H1 (cell line): ENCODE measurements at regions not wholly inside any gene's neighbourhood (a gene's known extent, or its start where the extent isn't known, plus 50 kb on each side); places are given as distances from the start of the nearest gene placed in this dataset.

Source experiments
- CTCF ChIA-PET: fragments of 300-600 bp; sonication (Branson Sonifier 250); formaldehyde crosslinking; loops from one replicate; lab custom pipeline; 2021; ENCODE audit not compliant: partially characterized antibody; lab: Charles Lee
- POLR2A ChIA-PET: fragments of 300-600 bp; sonication (Branson Sonifier 250); formaldehyde crosslinking; loops from one replicate; lab custom pipeline; 2021; ENCODE audit warnings: inconsistent platforms; ENCODE audit not compliant: partially characterized antibody; lab: Charles Lee
- DNase-seq, 2 experiments: peaks; one replicate each; pipeline versions ENCODE4 v3.0.0 to v3.0.0-alpha.2; 2010 to 2022; ENCODE audit warnings: low spot score in 2 of 2, low read depth in 1 of 2, mixed read lengths in 1 of 2
- FAIRE-seq: peaks from 2 replicates; lab custom pipeline; 2011; peaks lifted over from hg19 to GRCh38; lab: Jason Lieb, UNC
- H2AFZ ChIP-seq: 2 replicates; pipeline ENCODE4 v1.8.1; 2012; ENCODE audit warnings: low read length, inconsistent platforms
- H2AK5ac ChIP-seq: 2 replicates; pipeline ENCODE4 v1.6.1; 2013; ENCODE audit warnings: low read depth, low read length
- H2BK120ac ChIP-seq: replicated peaks from 2 replicates; pipeline ENCODE3; 2013; ENCODE audit warnings: low read depth, low read length, inconsistent platforms
- H2BK12ac ChIP-seq: 2 replicates; pipeline ENCODE4 v1.6.1; 2013; ENCODE audit warnings: low read depth, low read length
- H2BK15ac ChIP-seq: 2 replicates; pipeline ENCODE4 v1.6.1; 2013; ENCODE audit warnings: low read length
- H2BK20ac ChIP-seq: 2 replicates; pipeline ENCODE4 v1.6.1; 2013; ENCODE audit warnings: low read length
- H2BK5ac ChIP-seq: 2 replicates; pipeline ENCODE4 v1.6.1; 2013; ENCODE audit warnings: low read depth, low read length
- H3K14ac ChIP-seq: 2 replicates; pipeline ENCODE4 v1.6.1; 2013; ENCODE audit warnings: inconsistent platforms; ENCODE audit not compliant: insufficient read length
- H3K18ac ChIP-seq: 2 replicates; pipeline ENCODE4 v1.6.1; 2013; ENCODE audit warnings: low read length; ENCODE audit errors: extremely low read depth
- H3K23ac ChIP-seq: 2 replicates; pipeline ENCODE4 v1.6.1; 2013; ENCODE audit warnings: inconsistent platforms; ENCODE audit not compliant: insufficient read length
- H3K23me2 ChIP-seq: 2 replicates; pipeline ENCODE4 v1.6.1; 2013; ENCODE audit warnings: low read depth, low read length
- H3K27ac ChIP-seq: 2 replicates; pipeline ENCODE4 v1.6.1; 2011; ENCODE audit warnings: low read depth, low read length, inconsistent platforms
- H3K27me3 ChIP-seq, 4 experiments: replicated peaks in 1 of 4; 1 replicate in 1 of 4; 2 replicates in 3 of 4; pipeline versions ENCODE4 v1.6.1 to v1.8.1; 2011 to 2013; ENCODE audit warnings: low read length in 3 of 4, mild to moderate bottlenecking in 3 of 4, inconsistent platforms in 2 of 4, mixed read lengths in 2 of 4, moderate library complexity in 1 of 4; ENCODE audit not compliant: control insufficient read depth in 3 of 4, insufficient read depth in 3 of 4; ENCODE audit errors: extremely low read depth in 1 of 4
- H3K36me3 ChIP-seq, 4 experiments: 2 replicates each; pipeline versions ENCODE4 v1.6.1 to v1.8.1; 2011 to 2013; ENCODE audit warnings: mild to moderate bottlenecking in 4 of 4, low read length in 3 of 4, moderate library complexity in 2 of 4, control low read depth in 1 of 4, inconsistent platforms in 1 of 4; ENCODE audit not compliant: insufficient read depth in 4 of 4, control insufficient read depth in 2 of 4
- H3K4ac ChIP-seq: replicated peaks from 2 replicates; pipeline ENCODE3; 2013; ENCODE audit warnings: low read length, low read depth, mixed read lengths, inconsistent platforms; ENCODE audit not compliant: insufficient read length
- H3K4me1 ChIP-seq, 4 experiments: replicated peaks in 1 of 4; 1 replicate in 1 of 4; 2 replicates in 3 of 4; pipeline versions ENCODE4 v1.6.1 to v1.8.1; 2011 to 2013; ENCODE audit warnings: low read length in 3 of 4, inconsistent platforms in 2 of 4, mixed read lengths in 1 of 4; ENCODE audit not compliant: insufficient read depth in 4 of 4, control insufficient read depth in 3 of 4
- H3K4me2 ChIP-seq, 2 experiments: 2 replicates each; pipeline versions ENCODE4 v1.6.1 to v1.8.1; 2011 to 2013; ENCODE audit warnings: low read depth in 2 of 2, low read length in 2 of 2, control low read depth in 1 of 2, inconsistent platforms in 1 of 2, mild to moderate bottlenecking in 1 of 2; ENCODE audit not compliant: insufficient read depth in 1 of 2
- H3K4me3 ChIP-seq, 4 experiments: fragments of 200-600, 300-600 bp in 1 of 4; sonication (generic), shearing (Covaris generic), sonication (Bioruptor Twin) in 1 of 4; 2 replicates each; pipeline versions ENCODE4 v1.5.1 to v1.8.1; 2011 to 2016; ENCODE audit warnings: low read length in 4 of 4, low read depth in 3 of 4, control low read depth in 2 of 4, inconsistent platforms in 2 of 4, mild to moderate bottlenecking in 2 of 4, mixed read lengths in 1 of 4, moderate library complexity in 1 of 4; ENCODE audit not compliant: insufficient read depth in 2 of 4; ENCODE audit errors: extremely low read depth in 1 of 4
- H3K56ac ChIP-seq: replicated peaks from 2 replicates; pipeline ENCODE3; 2013; ENCODE audit warnings: low read depth, mild to moderate bottlenecking, mixed read lengths, low read length, inconsistent platforms; ENCODE audit not compliant: insufficient read length
- H3K79me1 ChIP-seq: 2 replicates; pipeline ENCODE4 v1.6.1; 2013; ENCODE audit warnings: low read depth, low read length, control low read depth
- H3K79me2 ChIP-seq, 2 experiments: 2 replicates each; pipeline versions ENCODE4 v1.6.1 to v1.8.1; 2012 to 2013; ENCODE audit warnings: low read length in 2 of 2, mild to moderate bottlenecking in 2 of 2, inconsistent platforms in 1 of 2; ENCODE audit not compliant: insufficient read depth in 2 of 2, control insufficient read depth in 1 of 2
- H3K9ac ChIP-seq, 4 experiments: replicated peaks in 1 of 4; 1 replicate in 1 of 4; 2 replicates in 3 of 4; pipeline versions ENCODE4 v1.6.1 to v1.8.1; 2011 to 2013; ENCODE audit warnings: low read depth in 3 of 4, low read length in 3 of 4, control low read depth in 2 of 4, mild to moderate bottlenecking in 2 of 4, moderate library complexity in 2 of 4, inconsistent platforms in 1 of 4; ENCODE audit errors: extremely low read depth in 1 of 4
- H3K9me3 ChIP-seq, 2 experiments: 2 replicates each; pipeline versions ENCODE4 v1.6.1 to v1.8.1; 2012 to 2013; ENCODE audit warnings: mild to moderate bottlenecking in 2 of 2, moderate library complexity in 2 of 2, control low read depth in 1 of 2, inconsistent platforms in 1 of 2, low read depth in 1 of 2, low read length in 1 of 2, mixed read lengths in 1 of 2; ENCODE audit not compliant: insufficient read depth in 2 of 2
- H4K20me1 ChIP-seq, 2 experiments: replicated peaks in 1 of 2; 2 replicates each; pipeline versions ENCODE3 to v1.8.1; 2011 to 2013; ENCODE audit warnings: inconsistent platforms in 2 of 2, low read length in 2 of 2, mild to moderate bottlenecking in 1 of 2; ENCODE audit not compliant: insufficient read depth in 2 of 2, control insufficient read depth in 1 of 2
- H4K5ac ChIP-seq: 2 replicates; pipeline ENCODE4 v1.6.1; 2013; ENCODE audit warnings: low read length, low read depth, mixed read lengths, inconsistent platforms; ENCODE audit not compliant: insufficient read length
- H4K8ac ChIP-seq: 2 replicates; pipeline ENCODE4 v1.8.0; 2013; ENCODE audit warnings: mild to moderate bottlenecking, moderate library complexity, low read length, inconsistent platforms; ENCODE audit not compliant: insufficient read depth; ENCODE audit errors: extremely low read depth
- H4K91ac ChIP-seq: replicated peaks from 2 replicates; pipeline ENCODE3; 2013; ENCODE audit warnings: low read length, mixed read lengths, inconsistent platforms; ENCODE audit not compliant: insufficient read length
- HDAC6 ChIP-seq: IDR thresholded peaks from one replicate; pipeline ENCODE4 v1.7.1; 2012; ENCODE audit warnings: low read depth, mild to moderate bottlenecking, inconsistent platforms, low read length, moderate library complexity
- KDM1A ChIP-seq: fragments of 200-600, 300-600 bp; sonication (generic); IDR thresholded peaks from 2 replicates; pipeline ENCODE4 v1.7.1; 2016; ENCODE audit warnings: mild to moderate bottlenecking, low read length, borderline replicate concordance
- SIRT6 ChIP-seq: IDR thresholded peaks from one replicate; pipeline ENCODE4 v1.7.1; 2012; ENCODE audit warnings: low read length, inconsistent platforms
- SIX5 ChIP-seq: IDR thresholded peaks from 2 replicates; pipeline ENCODE4 v1.6.1; 2011; ENCODE audit warnings: mild to moderate bottlenecking, low read depth, low read length
- SUZ12 ChIP-seq: fragments of 200-600 bp; sonication (generic); IDR thresholded peaks from 2 replicates; pipeline ENCODE4 v1.6.1; 2012; ENCODE audit warnings: mild to moderate bottlenecking, inconsistent platforms, low read length, moderate library complexity, mixed read lengths
- WGBS, 2 experiments: shearing (Covaris generic) in 1 of 2; methylation state at CpG; one replicate each; pipeline versions ENCODE4 v1.1.6 to v1.1.7; 2013 to 2015; ENCODE audit warnings: low lambda C conversion rate in 2 of 2, mixed read lengths in 2 of 2, inconsistent platforms in 1 of 2, low coverage in 1 of 2, missing lambda C conversion rate in 1 of 2; ENCODE audit not compliant: insufficient replicate concordance in 2 of 2, insufficient coverage in 1 of 2, insufficient read length in 1 of 2; ENCODE audit errors: extremely low coverage in 1 of 2, missing lambda C conversion rate in 1 of 2; 5-methylcytosine and 5-hydroxymethylcytosine counted together
- TF ChIP-seq, protein P1 (sequence below): IDR thresholded peaks from 2 replicates; pipeline ENCODE4 v1.6.1; 2012; ENCODE audit warnings: inconsistent platforms
- TF ChIP-seq, protein P2 (sequence below): IDR thresholded peaks from 2 replicates; pipeline ENCODE4 v1.6.1; 2011; ENCODE audit warnings: low read length, improper control_type of control experiment

- DNase-seq (no peak), FAIRE-seq (no peak)
- H3K36me3 ChIP-seq = no peaks in the 10 kb centered on the region
- H3K56ac ChIP-seq = no peak overlapping the region
- H2BK15ac ChIP-seq = no peak overlapping the region
- no peaks in the 10 kb centered on the region for H3K4me1 ChIP-seq
- H3K18ac ChIP-seq = no peak overlapping the region
- no peak overlapping the region for H2AK5ac ChIP-seq
- H3K4ac ChIP-seq = no peak overlapping the region
- no peak overlapping the region for H2BK20ac ChIP-seq
- H3K27me3 ChIP-seq = no peaks in the 10 kb centered on the region
- no peak overlapping the region for H3K23ac ChIP-seq
- no peaks in the 10 kb centered on the region for H3K23me2 ChIP-seq
- POLR2A ChIA-PET = no interaction called here
- no peak overlapping the region for H4K8ac ChIP-seq
- H3K14ac ChIP-seq = no peak overlapping the region
- CTCF ChIA-PET = no interaction called here
- H4K5ac ChIP-seq = no peak overlapping the region
- H2BK5ac ChIP-seq = no peak overlapping the region
- no peak overlapping the region for H2BK12ac ChIP-seq
- H3K9me3 ChIP-seq = peaks cover 47 to 59% of the 10 kb centered on the region in 2 experiments
- no peaks in the 10 kb centered on the region for H3K79me1 ChIP-seq
- H2BK120ac ChIP-seq = no peak overlapping the region
- H3K27ac ChIP-seq = no peak overlapping the region
- 13% methylated on average over 2 of the region's 2 CpGs; no CpG with 5 or more reads in 1 of the 2 experiments for WGBS, 2 experiments
- no peak overlapping the region for H2AFZ ChIP-seq
- no peaks in the 10 kb centered on the region for H3K79me2 ChIP-seq
- no peak overlapping the region for H3K4me2 ChIP-seq
- H3K9ac ChIP-seq = no peak overlapping the region
- H4K91ac ChIP-seq = no peak overlapping the region
- H4K20me1 ChIP-seq = no peaks in the 10 kb centered on the region
- no peak overlapping the region for H3K4me3 ChIP-seq
- no peak for TF ChIP-seq SIRT6
- TF ChIP-seq, protein P1, sequence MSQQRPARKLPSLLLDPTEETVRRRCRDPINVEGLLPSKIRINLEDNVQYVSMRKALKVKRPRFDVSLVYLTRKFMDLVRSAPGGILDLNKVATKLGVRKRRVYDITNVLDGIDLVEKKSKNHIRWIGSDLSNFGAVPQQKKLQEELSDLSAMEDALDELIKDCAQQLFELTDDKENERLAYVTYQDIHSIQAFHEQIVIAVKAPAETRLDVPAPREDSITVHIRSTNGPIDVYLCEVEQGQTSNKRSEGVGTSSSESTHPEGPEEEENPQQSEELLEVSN = no peak
- TF ChIP-seq HDAC6 = no peak
- TF ChIP-seq, protein P2, sequence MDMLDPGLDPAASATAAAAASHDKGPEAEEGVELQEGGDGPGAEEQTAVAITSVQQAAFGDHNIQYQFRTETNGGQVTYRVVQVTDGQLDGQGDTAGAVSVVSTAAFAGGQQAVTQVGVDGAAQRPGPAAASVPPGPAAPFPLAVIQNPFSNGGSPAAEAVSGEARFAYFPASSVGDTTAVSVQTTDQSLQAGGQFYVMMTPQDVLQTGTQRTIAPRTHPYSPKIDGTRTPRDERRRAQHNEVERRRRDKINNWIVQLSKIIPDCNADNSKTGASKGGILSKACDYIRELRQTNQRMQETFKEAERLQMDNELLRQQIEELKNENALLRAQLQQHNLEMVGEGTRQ = no peak
- no peak for TF ChIP-seq SUZ12
- TF ChIP-seq KDM1A = no peak
- TF ChIP-seq SIX5 = no peak
Observed at GRCh38 chr16:35134471-35134870, 1675.1 kb downstream of the TP53TG3F start.
